Sciatic nerve (tissue), 2 donors: ENCODE measurements at regions not wholly inside any gene's neighbourhood (a gene's known extent, or its start where the extent isn't known, plus 50 kb on each side); places are given as distances from the start of the nearest gene placed in this dataset.
"Not testable (repeated sequence)": the region's sequence is repeated elsewhere in the genome, so short reads cannot be mapped to it uniquely, and the experiment has no call there.

Experiments
- ATAC-seq: fragments of 200-7000 bp; cut with Tn5 transposase; one replicate; pipeline ENCODE4 v1.9.1; 2020; ENCODE audit warnings: mild to moderate bottlenecking, moderate library complexity
- DNase-seq: peaks from one replicate; pipeline ENCODE4 v3.0.0-alpha.2; 2020; ENCODE audit warnings: low spot score
- intact Hi-C: fragments of 100-400 bp; cut with DNase I; formaldehyde crosslinking; loops from one replicate; pipeline ENCODE4 v1.14.2; 2022
- donor health status: DM: no; HTN: no; CAD: no.
- donor health status: DM: no; HTN: no; CAD: no.

DNA sequence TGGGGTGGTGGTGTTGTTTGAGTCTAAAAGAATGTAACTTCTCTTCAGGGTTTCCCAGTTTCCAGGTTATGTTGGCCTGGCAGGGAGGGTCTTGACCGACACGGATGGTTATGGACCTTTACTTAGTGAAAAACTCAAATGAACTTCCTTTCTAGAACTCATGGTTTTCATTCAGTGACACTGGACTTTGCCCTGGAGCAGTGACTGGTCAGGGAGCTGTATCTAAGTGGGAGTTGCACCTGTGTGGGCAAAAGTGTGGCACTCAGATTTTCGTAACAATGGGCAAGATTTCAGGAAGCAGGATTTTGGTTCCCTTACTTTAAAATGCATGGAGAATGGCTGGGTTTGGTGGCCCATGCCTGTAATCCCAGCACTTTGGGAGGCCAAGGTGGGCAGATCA is 68.5 kb upstream of the FAM72C start:
- DNase-seq, intact Hi-C loops, ATAC-seq: not testable (repeated sequence)

GRCh38 chr1:144034045-144034444 is 62.3 kb upstream of the FAM72C start:
- DNase-seq, intact Hi-C loops, ATAC-seq: not testable (repeated sequence)

GRCh38 chr1:144031550-144031949 is 59.8 kb upstream of the FAM72C start:
- not testable (repeated sequence) for DNase-seq, ATAC-seq

DNA sequence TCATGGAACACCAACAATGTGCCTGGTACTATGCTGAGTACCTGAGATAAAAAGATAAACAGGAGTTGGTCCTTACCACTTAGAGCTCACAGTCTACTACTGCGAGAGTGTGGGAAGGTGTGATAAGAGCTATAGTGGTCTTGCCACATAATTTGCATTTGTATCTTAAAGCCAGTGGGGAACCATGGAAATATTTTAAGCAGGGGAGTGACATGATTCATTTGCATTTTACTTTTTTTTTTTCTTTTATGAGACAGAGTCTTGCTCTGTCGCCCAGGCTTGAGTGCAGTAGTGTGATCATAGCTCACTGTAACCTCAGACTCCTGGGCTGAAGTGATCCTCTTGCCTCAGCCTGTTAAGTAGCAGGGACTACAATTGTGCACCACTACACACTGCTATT is 54.2 kb upstream of the FAM72C start:
- DNase-seq, ATAC-seq, intact Hi-C loops: not testable (repeated sequence)

More at GRCh38 chr1:144031550-144031949, 59.8 kb upstream of the FAM72C start:
- intact Hi-C loops: not testable (repeated sequence)

GRCh38 chr1:144021690-144022384 is 50.1 kb upstream of the FAM72C start:
- ATAC-seq, intact Hi-C loops, DNase-seq: not testable (repeated sequence)
